Psoas muscle (tissue), 7 donors: ENCODE measurements at regions not wholly inside any gene's neighbourhood (a gene's known extent, or its start where the extent isn't known, plus 50 kb on each side); places are given as distances from the start of the nearest gene placed in this dataset.

ENCODE experiments used
- ATAC-seq, 4 donors: fragments of 200-7000 bp; cut with Tn5 transposase; one replicate each; pipeline ENCODE4 v1.9.1; 2020; ENCODE audit warnings: moderate library complexity in 3 of 4, mild to moderate bottlenecking in 2 of 4
- DNase-seq, 2 donors: peaks; one replicate each; pipeline ENCODE4 v3.0.0-alpha.2; 2020
- H3K27ac ChIP-seq: fragments of 200-600 bp; one replicate; pipeline ENCODE4 v1.8.0; 2022
- H3K27me3 ChIP-seq, 3 donors: fragments of 200-600 bp in 1 of 3; one replicate each; pipeline versions ENCODE4 v1.6.1 to v1.8.0; 2013 to 2022; ENCODE audit warnings: low read length in 2 of 3, mild to moderate bottlenecking in 2 of 3, moderate library complexity in 1 of 3; ENCODE audit not compliant: insufficient read depth in 3 of 3
- H3K36me3 ChIP-seq, 2 donors: fragments of 200-600 bp in 1 of 2; one replicate each; pipeline versions ENCODE4 v1.6.1 to v1.8.0; 2013 to 2022; ENCODE audit warnings: low read depth in 1 of 2, mild to moderate bottlenecking in 1 of 2, moderate library complexity in 1 of 2; ENCODE audit not compliant: insufficient read depth in 1 of 2
- H3K4me1 ChIP-seq: fragments of 200-600 bp; one replicate; pipeline ENCODE4 v1.8.0; 2022
- H3K4me3 ChIP-seq: fragments of 200-600 bp; one replicate; pipeline ENCODE4 v1.8.0; 2022; ENCODE audit warnings: mild to moderate bottlenecking
- H3K9me3 ChIP-seq: fragments of 200-600 bp; one replicate; pipeline ENCODE4 v1.8.0; 2022
- WGBS, 3 donors: extraction: QIAGEN DNeasy Blood & Tissue Kit; methylation state at CpG; one replicate each; pipeline versions ENCODE4 v1.1.6 to v1.1.7; 2013; 5-methylcytosine and 5-hydroxymethylcytosine counted together
- intact Hi-C, 2 donors: fragments of 100-400 bp; cut with DNase I; formaldehyde crosslinking; loops; one replicate each; pipeline versions ENCODE4 v1.11.0 to v1.14.2; 2022
- TF ChIP-seq, protein P1 (sequence below): fragments of 200-600 bp; IDR thresholded peaks from one replicate; pipeline ENCODE4 v1.8.0; 2022; ENCODE audit warnings: antibody characterized with exemption
- donor health status: healthy with polysubstance abuse.
- donor health status: DM: no; HTN: no; CAD: no; lungs with moderate emphysema.
- donor health status: Bipolar disorder and iron deficiency.
- donor health status: healthy.
- donor health status: DM: yes; HTN: yes; CAD: no.
- donor health status: DM: no; HTN: no; CAD: no.
- donor health status: DM: yes; HTN: yes; CAD: no.

- H3K4me1 ChIP-seq = no peaks in the 10 kb centered on the region
- H3K27ac ChIP-seq = no peak overlapping the region
- 81 to 82% (median 81%) methylated on average over 5 of the region's 5 CpGs for WGBS, 3 donors
- ATAC-seq (no peak), DNase-seq (no peak)
- intact Hi-C loops = no loop called here
- no peaks in the 10 kb centered on the region for H3K36me3 ChIP-seq
- no peaks in the 10 kb centered on the region for H3K27me3 ChIP-seq
- TF ChIP-seq, protein P1, sequence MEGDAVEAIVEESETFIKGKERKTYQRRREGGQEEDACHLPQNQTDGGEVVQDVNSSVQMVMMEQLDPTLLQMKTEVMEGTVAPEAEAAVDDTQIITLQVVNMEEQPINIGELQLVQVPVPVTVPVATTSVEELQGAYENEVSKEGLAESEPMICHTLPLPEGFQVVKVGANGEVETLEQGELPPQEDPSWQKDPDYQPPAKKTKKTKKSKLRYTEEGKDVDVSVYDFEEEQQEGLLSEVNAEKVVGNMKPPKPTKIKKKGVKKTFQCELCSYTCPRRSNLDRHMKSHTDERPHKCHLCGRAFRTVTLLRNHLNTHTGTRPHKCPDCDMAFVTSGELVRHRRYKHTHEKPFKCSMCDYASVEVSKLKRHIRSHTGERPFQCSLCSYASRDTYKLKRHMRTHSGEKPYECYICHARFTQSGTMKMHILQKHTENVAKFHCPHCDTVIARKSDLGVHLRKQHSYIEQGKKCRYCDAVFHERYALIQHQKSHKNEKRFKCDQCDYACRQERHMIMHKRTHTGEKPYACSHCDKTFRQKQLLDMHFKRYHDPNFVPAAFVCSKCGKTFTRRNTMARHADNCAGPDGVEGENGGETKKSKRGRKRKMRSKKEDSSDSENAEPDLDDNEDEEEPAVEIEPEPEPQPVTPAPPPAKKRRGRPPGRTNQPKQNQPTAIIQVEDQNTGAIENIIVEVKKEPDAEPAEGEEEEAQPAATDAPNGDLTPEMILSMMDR = no peak
- no peaks in the 10 kb centered on the region for H3K9me3 ChIP-seq
- no peak overlapping the region for H3K4me3 ChIP-seq
Measured at GRCh38 chr5:89384391-89384790, 501.4 kb upstream of the MEF2C start.

DNA sequence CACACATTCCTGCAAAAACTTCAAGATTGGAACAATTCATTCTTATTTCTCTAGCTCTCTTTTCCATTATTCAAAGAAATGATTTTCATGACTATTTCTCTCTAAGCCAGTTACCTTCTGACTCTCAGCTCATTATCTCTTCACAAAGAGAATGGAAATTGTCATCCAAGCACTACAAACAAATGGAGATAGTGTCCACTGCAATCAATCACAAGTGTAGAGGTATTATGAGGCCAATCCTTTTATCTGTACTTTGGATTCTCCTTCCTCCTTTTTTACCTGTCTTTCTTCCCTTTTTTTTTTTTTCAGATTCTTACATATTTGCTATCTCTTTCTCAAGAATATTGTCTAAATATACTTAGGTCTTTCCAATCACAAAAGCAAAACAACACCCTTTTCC, 497.7 kb upstream of the MEF2C start:
- Histone ChIP-seq H3K4me3 (no peak overlapping the region), H3K27ac (no peak overlapping the region), H3K9me3 (no peaks in the 10 kb centered on the region), H3K36me3 (no peaks in the 10 kb centered on the region), H3K4me1 (no peaks in the 10 kb centered on the region), H3K27me3 (no peaks in the 10 kb centered on the region)
- no peak for DNase-seq
- ATAC-seq = no peak
- TF ChIP-seq, protein P1 = no peak
- intact Hi-C loops = no loop called here

GRCh38 chr5:89377767-89378455, 494.9 kb upstream of the MEF2C start:
- no peak for ATAC-seq
- no peak for DNase-seq

DNA sequence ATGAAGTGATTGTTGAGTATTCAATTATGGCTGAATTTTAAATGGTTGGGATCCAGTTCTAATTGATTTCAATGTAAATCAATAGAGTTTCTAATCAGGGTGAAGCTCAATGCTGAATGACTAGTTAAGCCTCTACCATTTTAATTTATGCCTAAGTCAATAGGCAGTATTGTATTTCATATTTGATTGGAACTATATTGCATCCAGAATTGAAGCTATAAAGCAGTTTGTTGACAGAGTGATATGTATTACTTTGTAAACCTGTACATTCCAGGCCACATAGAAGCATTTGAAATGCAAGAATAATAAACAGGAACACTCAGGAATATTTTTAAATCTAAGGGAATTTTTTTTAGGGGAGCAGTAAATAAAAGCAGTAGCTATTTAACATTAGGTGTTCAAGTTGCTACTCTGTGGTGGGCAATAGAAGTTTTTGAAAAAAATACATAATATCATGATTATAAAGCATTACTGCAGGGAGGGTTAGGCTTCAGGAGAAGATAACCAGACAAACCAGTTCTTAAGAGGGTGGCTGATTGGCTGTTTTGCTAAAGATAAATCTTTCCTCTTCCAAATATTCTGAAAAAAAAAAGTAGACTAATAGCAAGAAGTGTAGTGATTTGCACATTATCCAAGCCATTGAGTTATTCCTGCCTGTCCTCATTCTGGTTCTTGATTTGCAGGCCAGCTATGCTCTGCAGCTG, 492.0 kb upstream of the MEF2C start:
- H3K4me3 ChIP-seq = no peak overlapping the region
- H3K4me1 ChIP-seq = no peaks in the 10 kb centered on the region
- ATAC-seq (no peak), DNase-seq (no peak)
- H3K27me3 ChIP-seq = no peaks in the 10 kb centered on the region
- no peaks in the 10 kb centered on the region for H3K9me3 ChIP-seq
- TF ChIP-seq, protein P1 = no peak
- no peak overlapping the region for H3K27ac ChIP-seq
- no peaks in the 10 kb centered on the region for H3K36me3 ChIP-seq
- intact Hi-C loops = no loop called here

More at GRCh38 chr5:89377767-89378455, 494.9 kb upstream of the MEF2C start:
- Histone ChIP-seq H3K27me3 (no peaks in the 10 kb centered on the region), H3K36me3 (no peaks in the 10 kb centered on the region), H3K4me1 (no peaks in the 10 kb centered on the region), H3K4me3 (no peak overlapping the region), H3K9me3 (no peaks in the 10 kb centered on the region), H3K27ac (no peak overlapping the region)
- WGBS, 3 donors = 70 to 75% (median 72%) methylated on average over 13 of the region's 13 CpGs
- intact Hi-C loops = no loop called here
- TF ChIP-seq, protein P1 = no peak
